CMK (cell line): ENCODE measurements at regions not wholly inside any gene's neighbourhood (a gene's known extent, or its start where the extent isn't known, plus 50 kb on each side); places are given as distances from the start of the nearest gene placed in this dataset.

ENCODE experiments used
- DNase-seq: peaks from one replicate; pipeline ENCODE4 v3.0.0-alpha.2; 2010; ENCODE audit warnings: low read depth

DNA sequence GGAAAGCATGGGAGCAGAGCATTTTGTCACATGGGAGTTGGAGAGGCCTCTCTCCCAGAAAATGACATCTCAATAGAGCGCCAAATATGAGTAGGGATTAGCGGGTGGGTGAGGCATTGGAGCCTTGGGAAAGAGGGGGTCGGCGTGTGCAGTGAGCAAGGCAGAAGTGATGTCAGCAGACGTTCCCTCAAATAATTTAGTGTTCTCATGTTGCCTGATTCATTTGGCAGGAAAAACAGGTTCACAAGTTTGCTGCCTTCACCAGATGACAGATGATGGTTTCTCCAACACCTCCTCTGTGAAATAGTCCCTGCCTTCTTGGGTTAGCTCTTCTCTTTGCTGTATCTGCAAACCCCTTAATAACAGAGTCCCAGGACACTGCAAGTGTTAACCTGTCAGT, 118.5 kb upstream of the ARHGAP20 start:
- DNase-seq = no peak

DNA sequence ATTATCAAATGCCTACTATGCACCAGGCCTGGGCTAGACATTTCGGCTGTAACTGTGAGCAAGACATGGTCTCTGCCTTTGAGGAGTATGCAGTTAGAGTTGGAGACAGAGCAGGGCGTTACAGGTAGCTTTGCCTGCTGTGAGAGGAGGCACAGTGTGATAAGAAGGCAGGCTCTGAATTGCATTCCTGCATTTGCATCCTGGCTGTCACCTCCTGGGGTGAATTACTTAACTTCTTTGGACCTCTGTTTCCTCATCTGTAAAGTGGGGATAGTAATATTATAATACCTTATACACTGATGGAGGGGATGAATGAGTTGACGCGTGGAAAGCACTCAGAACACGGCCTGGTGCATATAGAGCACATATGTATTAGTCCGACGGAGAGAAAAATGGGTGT, 118.1 kb upstream of the ARHGAP20 start:
- DNase-seq = no peak

DNA sequence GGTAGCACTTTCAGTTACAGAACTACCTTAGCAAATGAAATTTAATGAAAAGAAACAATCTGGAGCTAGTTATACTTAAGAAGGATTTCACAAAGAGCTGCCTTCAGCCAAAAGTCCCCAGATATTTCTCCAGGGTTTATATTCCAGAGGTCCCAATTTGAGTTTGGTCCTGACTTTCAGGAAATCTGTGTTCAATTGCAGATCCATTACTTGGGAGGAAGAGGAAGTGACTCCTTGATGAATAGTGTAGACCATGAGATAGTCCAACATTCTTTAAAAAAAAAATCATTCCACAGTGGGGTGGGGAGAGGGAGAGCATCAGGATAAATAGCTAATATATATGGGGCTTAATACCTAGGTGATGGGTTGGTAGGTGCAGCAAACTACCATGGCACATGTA, 117.6 kb upstream of the ARHGAP20 start:
- no peak for DNase-seq

DNA sequence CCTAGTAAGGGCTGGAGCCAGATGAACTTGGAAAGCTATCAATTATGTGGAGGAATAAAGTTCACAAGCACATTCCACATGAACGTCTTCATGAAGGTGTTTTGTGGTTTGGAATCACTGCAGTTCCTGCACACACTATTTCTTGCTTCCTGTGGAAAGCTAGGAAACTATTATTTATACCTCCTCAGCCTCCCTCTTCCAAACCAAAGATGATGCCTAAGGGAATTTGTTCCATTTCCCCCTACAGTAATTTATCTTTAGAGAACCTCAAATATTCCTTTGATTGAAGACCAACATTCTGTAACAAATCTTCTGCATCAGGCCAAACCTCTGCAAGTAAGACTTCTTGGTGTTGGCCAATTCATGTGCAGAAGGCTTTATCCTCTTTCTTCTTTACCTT, 115.8 kb upstream of the ARHGAP20 start:
- DNase-seq = no peak

DNA sequence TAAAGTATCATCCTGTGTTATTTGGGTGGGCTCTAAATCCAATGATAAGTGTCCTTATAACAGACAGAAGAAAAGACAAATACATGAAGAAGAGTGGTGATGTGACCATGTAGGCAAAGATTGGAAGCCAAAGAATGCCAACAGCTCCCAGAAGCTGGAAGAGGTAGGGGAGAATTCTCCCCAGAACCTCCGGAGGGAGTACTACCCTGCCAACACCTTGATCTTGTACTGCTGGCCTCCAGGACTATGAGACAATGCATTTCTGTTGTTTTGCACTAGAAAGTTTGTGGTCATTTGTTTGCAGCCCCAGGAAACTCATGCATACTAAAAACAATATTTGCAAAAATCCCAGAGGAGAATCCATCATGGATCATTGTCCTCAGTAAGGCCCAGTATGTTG, 115.0 kb upstream of the ARHGAP20 start:
- no peak for DNase-seq

DNA sequence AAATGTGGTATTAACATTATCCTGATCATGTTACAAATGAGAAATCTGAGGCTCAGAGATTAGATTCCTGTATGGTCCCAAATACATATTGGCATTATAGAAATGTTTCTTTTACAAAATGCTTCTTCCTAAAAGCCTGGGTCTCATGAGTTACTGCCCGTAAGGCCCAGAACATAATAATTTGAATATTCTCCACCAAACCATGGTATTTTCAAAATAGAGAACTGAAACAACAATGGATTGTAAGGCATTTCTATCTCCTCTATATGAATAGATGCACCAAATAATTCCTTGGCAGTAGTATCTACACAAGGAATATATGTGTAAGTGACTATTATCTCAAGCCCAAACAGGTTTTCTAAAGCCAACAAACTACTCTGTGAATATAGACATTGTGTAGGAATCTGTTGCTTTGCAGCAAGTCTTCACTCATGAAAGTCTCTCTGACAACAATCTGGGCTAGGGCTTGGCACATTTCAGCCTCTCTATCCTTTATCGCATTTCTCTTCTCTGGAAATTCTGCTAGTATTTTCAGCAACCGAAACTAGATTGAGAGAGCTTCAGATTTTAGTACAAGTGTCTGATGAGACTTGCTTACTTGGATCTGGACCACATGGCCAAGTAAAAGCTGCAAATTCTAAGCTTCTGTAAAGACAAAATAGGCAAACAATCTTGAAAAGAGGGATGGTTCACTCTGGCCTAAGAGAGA, 112.8 kb upstream of the ARHGAP20 start:
- DNase-seq = no peak

DNA sequence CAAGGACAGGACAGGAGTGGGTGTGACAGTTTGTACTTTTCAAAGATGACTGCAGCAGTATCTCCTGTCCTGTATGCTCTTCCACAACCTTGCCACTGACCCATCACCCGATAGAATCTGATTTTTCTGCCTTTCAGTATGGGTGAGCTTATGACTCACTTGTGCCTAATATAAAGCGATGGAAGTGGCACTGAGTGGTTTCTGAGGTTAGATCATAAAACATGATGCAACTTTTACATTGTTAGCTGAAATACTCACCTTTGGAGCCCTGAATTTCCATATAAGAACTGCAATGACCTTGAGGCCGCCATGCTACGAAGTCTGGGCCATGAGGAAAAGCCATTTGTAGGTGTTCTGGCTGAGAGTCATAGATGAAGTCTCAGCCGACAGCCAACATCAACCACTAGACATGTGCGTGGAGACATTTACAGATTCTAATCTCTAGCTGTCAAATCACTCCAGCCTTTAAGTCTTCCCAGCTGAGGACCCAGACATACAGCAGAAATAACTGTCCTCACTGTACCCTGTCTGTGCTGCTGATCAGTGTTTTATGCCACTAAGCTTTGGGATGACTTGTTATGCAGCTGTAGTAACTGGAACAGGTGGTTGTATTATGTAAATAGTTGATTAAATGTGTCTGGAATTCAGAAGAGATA, 105.9 kb upstream of the ARHGAP20 start:
- DNase-seq = no peak

DNA sequence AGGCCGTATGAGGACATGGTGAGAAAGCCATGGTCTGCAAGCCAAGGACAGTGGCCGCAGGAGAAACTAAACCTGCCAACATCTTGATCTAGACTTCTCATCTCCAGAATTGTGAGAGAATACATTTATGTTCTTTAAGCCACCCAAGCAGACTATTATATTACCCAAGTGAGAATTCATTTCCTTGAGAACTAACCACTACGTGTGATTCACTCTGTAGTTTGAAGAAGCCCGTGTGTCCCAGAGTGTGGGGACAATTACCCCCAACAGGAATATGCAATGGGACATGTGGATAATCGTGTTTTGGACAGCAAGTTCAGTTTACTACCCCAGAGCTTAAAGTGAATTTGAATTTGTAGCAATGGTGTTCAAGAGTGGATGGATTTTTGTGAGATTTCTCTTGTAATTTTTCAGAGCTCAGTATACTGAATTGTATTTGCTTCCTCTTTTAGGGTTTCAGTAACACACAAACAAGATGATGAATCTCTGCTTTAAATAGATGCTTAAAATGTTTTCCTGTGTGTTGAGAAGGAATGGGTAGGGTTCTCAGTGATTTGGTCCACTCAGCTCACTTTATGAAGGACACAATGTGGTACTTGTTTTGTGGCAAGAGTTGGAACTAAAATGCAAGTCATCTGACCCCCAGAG, 100.0 kb upstream of the ARHGAP20 start:
- DNase-seq = no peak

DNA sequence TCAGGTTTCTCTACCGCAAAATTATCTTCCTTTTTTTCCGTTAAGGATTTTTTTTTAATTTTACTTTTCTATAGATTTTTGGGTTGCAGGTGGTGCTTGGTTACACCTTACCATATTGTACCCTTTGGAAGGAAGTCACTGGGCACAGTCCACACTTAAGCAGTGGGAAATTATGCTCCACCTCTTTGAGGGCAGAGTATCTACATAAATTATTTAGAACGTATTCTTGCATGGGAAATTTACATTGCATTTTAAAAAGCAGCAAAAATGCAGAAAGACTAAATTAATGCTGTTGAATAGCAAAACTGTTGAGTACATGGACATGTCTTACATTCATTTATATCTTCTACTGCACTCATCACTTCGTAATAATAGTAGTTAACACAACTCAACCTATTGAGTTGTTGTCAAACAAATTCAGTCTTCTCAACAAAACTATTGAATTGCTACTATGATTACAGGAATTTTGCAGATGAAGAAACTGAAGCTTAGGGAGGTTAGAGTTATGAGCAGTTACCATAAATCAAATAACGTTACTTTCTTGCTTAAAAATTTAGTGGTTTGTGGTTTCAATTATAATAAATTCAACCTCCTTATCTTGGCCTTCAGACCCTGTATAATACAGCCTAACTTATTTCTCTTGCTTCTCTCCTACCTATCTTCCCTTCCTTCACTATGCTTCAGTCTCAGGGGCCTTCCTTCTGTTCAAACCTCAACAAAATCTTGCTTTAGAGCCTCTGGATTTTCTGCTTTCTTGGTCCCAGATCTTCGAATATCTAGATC, 97.4 kb upstream of the ARHGAP20 start:
- no peak for DNase-seq

DNA sequence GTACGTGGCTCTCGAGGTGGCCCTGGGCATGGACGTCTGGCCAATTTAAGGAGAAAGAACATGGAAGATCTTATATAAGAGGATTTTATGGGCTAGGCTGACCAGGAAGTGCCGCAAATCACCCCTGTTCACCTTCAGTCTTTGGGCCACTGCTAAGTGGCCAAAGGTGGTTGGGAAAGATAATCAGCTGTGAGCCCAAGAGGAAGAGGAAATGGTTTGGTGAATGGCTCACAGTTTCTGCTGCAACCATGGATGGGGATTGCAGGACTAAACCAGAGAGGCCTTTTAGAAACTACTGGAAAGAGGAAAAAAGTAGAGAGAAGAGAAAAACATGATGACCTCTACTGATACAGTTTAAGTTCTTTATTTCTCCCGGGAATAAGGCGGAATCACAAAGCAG, 96.0 kb upstream of the ARHGAP20 start:
- DNase-seq = no peak

DNA sequence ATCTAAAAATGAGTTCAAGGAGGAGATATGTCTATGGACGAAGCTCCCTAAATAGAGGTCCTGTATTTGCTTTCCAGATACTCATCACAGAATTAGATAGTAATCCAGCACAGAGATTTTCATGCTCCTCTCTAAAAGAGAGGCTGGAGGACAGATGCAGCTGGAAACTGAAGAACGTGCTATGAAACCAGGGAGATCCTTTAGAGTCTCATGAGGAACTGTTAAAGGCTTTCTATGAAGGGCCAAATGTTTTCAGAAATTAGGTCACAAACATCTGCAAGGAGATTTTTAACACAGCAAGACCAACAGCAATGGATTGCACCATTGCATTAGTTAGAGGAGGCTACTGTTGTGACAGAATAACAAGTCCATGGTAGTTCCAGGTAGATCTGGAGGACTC, 95.6 kb upstream of the ARHGAP20 start:
- DNase-seq = no peak

DNA sequence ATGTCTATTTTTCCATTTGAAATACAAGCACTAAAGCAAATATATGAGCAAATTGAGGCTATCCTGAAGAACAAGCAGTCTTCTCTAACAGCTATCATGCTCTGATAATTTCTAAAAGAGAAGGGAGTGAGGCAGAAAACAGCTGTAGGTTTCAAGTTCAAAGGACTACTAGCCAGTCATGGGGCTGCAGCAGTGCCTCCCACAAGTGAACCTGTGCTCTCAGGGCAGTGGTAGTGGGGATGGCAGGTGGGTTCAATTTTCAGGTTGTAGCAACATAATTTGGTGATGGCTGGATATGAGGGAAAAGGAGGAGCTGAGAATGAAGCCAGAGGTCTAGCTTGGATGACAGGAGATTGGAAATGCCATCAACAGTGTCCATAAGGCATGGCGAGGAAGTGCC, 93.5 kb upstream of the ARHGAP20 start:
- no peak for DNase-seq

DNA sequence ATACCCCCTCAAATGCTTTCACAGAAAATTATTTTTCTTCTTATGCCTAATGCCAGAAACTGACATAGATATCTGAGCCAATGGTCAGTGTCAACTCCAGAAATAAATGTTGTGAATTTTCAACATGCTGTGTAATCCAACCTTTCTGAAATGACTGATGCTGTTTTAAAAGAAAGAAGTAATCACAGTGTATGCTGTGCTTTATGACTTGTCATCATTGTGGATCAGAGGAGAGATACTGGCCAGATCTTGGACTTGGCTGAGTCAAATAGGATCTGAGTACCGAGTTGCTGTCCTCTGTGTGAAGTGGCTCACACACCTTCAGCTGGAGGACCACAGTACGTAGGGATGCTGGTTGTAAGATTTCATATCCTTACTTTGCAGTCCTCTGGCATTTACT, 89.9 kb upstream of the ARHGAP20 start:
- no peak for DNase-seq

DNA sequence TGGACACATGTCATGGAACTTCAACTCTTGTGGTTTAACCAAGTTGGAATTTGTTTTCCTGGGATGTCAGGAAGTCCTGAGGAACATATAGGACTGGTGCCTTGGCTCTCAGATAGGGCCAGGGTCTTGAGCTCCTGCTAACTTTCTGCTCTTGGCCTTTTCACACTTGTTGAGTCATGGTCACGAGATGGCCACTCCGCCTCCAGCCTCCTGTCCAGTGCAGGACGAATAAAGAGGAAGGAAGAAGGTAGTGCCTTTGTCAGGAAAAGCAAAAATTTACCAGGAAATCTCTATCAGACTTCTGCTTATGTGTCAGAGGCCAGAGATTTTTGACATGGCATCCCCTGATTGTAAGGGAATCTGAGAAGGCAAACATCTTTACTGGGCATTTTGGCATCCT, 89.1 kb upstream of the ARHGAP20 start:
- peak; percentile 60 for DNase-seq

DNA sequence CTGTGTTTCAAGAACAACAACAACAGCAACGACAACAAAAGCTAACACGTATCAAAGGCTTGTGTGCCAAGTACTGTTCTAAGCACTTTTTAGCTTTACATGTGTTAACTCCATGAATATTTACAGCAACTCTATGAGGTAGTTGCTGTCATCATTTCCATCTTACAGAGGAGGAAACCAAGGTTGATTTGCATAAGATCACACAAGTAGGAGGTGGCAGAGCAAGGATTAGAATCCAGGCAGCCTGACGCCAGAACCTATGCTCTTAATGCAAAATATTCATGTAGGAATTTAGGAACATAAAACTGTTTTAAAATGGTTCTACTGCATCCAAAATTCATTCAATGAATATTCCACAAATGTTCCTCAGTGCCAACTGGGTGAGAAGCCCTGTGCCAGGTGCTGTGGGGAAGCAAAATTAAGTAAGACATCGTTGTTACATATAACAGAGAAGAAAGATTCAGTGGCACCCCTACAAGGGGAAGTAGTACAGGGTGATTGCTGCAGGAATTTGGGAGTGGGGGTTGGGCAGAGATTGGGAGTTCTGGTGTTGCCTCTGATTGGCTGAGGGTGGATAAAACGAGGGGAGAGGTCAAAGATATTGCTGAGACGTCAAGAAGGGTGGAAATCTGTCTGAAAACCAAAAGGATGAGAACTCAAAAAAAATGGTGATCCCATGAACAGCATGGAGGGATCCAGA, 86.1 kb upstream of the ARHGAP20 start:
- DNase-seq = no peak

DNA sequence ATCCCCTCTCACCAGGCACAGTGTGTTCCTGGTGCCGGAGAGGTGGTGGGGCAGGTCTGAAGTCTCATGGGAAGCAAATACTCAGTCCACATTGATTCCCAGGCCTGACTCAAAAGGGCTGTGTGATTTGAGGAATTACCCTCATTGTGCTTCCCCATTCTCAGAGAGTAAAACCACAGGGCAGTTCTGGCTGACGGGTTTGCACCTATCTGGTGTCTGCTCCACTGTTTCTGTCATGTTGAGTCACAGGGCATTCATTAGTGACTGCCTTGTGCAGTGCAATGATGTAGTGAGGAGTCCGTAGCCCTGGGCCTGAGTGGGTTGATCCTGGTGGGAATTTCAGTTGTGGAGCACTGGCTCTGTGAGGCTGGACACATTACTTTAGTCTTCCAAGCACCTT, 85.2 kb upstream of the ARHGAP20 start:
- DNase-seq = no peak

DNA sequence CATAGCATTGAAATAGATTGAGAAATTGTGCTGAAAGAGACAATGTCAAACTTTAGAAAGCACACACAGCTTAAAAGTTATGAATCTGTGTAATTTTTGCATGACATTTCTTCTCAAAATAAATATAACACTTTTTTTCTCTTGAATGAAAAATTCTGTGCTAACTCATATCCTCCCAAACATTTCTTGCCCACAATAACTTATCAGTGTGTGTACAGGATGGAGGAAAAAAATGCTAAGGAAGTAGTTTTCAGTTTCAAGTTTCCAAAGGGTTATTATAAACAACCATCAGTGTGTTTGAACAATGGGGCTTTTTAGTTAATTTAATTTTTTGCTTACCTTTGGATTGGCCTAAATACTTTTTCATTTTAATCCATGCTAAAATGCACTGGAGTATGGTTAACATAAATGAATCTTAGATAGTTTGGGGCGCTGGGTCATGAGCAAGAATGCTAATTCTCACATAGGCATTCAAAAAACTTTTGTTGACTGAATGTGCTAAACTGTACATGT, 82.9 kb upstream of the ARHGAP20 start:
- DNase-seq = peak; percentile 35

DNA sequence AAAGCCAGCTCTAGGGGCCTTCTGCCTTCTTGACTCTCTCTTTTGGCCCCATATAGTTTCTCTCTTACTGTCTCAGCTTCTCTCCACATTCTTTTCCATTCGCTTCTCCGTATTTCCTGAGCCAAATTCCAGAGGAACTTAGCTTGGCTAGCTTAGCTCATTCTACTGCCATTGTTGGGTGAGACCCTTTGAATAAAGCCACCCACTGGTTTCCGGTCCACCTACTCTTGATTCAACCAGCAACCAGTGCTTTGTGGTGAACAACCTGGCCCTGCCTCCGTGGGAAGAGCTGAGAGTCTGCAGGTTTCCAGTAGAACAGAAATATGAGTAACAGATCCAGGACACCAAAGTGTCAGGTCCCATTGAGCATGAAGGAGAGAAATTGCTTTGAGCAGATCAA, 81.3 kb upstream of the ARHGAP20 start:
- DNase-seq = no peak

DNA sequence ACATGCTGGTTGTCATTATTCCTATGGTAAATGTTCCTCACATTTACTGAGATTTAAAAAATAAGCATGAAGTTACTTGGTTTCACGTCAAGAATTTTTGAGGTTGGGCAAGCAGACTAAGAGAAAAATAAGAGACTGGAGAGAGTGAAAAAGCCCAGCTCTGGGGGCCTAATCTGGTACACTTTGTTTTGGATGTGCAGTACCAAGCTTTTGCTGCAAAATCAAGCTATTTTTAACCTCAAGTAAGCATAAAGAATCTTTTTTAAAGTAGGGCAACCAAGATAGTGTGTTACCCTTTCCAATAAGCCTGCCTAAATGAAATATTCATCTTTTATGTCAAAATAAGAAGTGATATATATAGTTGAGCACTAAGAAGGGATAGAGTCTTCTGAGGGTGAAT, 79.4 kb upstream of the ARHGAP20 start:
- DNase-seq = no peak

DNA sequence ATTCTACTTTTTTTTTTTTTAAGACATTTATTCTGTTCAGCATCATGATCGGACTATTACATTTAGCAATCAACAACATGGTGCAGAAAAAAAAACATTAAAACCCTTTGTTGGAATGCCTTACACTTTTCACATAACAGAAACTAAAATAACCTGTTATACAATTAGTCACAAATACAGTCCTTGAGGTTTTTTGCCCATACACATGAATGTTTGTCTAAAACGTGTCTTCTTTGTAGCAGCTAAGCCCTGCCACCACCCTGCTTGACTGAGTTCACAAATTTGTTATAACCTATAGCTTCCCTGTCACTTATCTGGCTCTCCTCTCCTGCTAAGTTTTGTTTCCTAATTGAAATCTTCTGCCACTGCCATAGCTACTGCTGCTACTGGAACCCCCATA, 75.4 kb upstream of the ARHGAP20 start:
- no peak for DNase-seq

DNA sequence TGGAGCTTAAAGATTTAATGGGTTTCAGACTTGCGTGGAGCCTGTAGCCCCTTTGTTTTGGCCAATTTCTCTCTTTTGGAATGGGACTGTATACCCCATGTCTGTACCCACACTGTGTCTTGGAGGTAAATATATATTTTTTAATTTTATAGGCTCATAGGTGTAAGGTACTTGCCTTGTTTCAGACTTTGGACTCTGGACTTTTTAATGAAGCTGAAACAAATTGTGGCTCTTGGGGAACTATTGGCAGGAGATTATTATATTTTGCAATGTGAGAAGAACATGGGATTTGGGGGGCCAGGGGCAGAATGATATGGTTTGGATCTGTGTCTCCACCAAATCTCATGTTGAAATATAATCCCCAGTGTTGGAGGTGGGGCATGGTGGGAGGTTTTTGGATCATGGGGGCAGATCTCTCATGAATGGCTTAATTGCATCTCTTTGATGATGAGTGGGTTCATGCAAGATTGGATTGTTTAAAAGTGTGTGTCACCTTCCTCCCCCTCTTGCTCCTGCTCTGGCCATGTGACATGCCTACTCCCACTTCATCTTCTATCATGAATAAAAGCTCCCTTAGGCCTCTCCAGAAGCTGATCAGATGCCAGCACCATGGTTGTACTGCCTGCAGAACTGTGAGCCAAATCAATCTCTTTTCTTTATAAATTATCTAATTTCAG, 74.1 kb upstream of the ARHGAP20 start:
- DNase-seq = no peak
